ENCODE measurements at regions not wholly inside any gene's neighbourhood (a gene's known extent, or its start where the extent isn't known, plus 50 kb on each side); places are given as distances from the start of the nearest gene placed in this dataset.

GRCh38 chr12:111121840-111122239 lies 201.5 kb upstream of the MYL2 start:
- H3K9me3 ChIP-seq (ENCODE audit: control extremely low read depth in 1 of 3, control insufficient read depth in 2 of 3, insufficient read depth in 1 of 3, low read length in 2 of 3): no peaks in the 10 kb centered on the region
- peaks cover 0 to 5% (median 0%) of the 10 kb centered on the region in 4 experiments for H3K27me3 ChIP-seq (replicated peaks in 1 of 4; ENCODE audit: control extremely low read depth in 1 of 4, control insufficient read depth in 3 of 4, insufficient read depth in 4 of 4, low read length in 3 of 4)
- intact Hi-C loops (cut with micrococcal nuclease): no loop called here
- Mint-ChIP-seq H3K4me3 (no peak overlapping the region), H3K27ac (no peak overlapping the region), H3K4me1 (no peaks in the 10 kb centered on the region), H3K27me3 (peaks cover 23% of the 10 kb centered on the region), H3K9me3 (ENCODE audit: insufficient read depth) (no peaks in the 10 kb centered on the region)
- H3K4me3 ChIP-seq (ENCODE audit: control extremely low read depth in 1 of 5, extremely low read depth in 1 of 5, insufficient read depth in 1 of 5, low read depth in 2 of 5, low read length in 4 of 5): no peak overlapping the region
- no peaks in the 10 kb centered on the region for H3K79me2 ChIP-seq (ENCODE audit: control insufficient read depth, insufficient read depth, low read length)
- ChIA-PET CTCF (interaction anchor here (0.5 kb wide), 1 partner anchor 145 kb away, joined by 5 read pairs; no protein-coding TSS in a partner anchor), POLR2A (no interaction called here)
- whole genome bisulfite sequencing (ENCODE audit: insufficient coverage): 93% methylated on average over 3 of the region's 6 CpGs
- no peaks in the 10 kb centered on the region for H4K20me1 ChIP-seq (ENCODE audit: control insufficient read depth, insufficient read depth, low read length, poor library complexity, severe bottlenecking)
- DNase-seq: no peak
- no peak overlapping the region for H2AFZ ChIP-seq (ENCODE audit: insufficient read depth, low read depth, low read length, poor library complexity, severe bottlenecking)
- H3K9ac ChIP-seq (ENCODE audit: low read length): no peak overlapping the region
- no peak for ATAC-seq (ENCODE audit: low read depth)
- TF ChIP-seq CTCF (IDR thresholded peaks at IDR 0.05): no peak
- no peak for TF ChIP-seq EZH2 (IDR thresholded peaks at IDR 0.05; ENCODE audit: borderline replicate concordance, insufficient read depth, low read depth, low read length, poor library complexity, severe bottlenecking)
- H3K36me3 ChIP-seq (replicated peaks in 1 of 2; ENCODE audit: control extremely low read depth in 1 of 2, control insufficient read depth in 1 of 2, extremely low read depth in 1 of 2, insufficient read depth in 2 of 2, low read length in 1 of 2): no peaks in the 10 kb centered on the region
- no peak overlapping the region for H3K27ac ChIP-seq (ENCODE audit: low read length in 2 of 2)
- no peaks in the 10 kb centered on the region for H3K4me1 ChIP-seq (ENCODE audit: control insufficient read depth in 2 of 2, insufficient read depth in 2 of 2, low read length in 2 of 2)
- H3K4me2 ChIP-seq (replicated peaks; ENCODE audit: low read depth, low read length, poor library complexity, severe bottlenecking): no peak overlapping the region

GRCh38 chr12:111120578-111120977 lies 200.2 kb upstream of the MYL2 start:
- no peaks in the 10 kb centered on the region for H3K36me3 ChIP-seq (replicated peaks in 1 of 2; ENCODE audit: control extremely low read depth in 1 of 2, control insufficient read depth in 1 of 2, extremely low read depth in 1 of 2, insufficient read depth in 2 of 2, low read length in 1 of 2)
- H3K27ac ChIP-seq (ENCODE audit: low read length in 2 of 2): no peak overlapping the region
- H2AFZ ChIP-seq (ENCODE audit: insufficient read depth, low read depth, low read length, poor library complexity, severe bottlenecking): no peak overlapping the region
- CTCF ChIA-PET: no interaction called here
- TF ChIP-seq EZH2 (IDR thresholded peaks at IDR 0.05; ENCODE audit: borderline replicate concordance, insufficient read depth, low read depth, low read length, poor library complexity, severe bottlenecking) (no peak), CTCF (IDR thresholded peaks at IDR 0.05) (no peak)
- Mint-ChIP-seq H3K9me3 (ENCODE audit: insufficient read depth) (no peaks in the 10 kb centered on the region), H3K27ac (no peak overlapping the region), H3K4me1 (no peaks in the 10 kb centered on the region), H3K4me3 (no peak overlapping the region), H3K27me3 (peaks cover 28% of the 10 kb centered on the region)
- H3K4me2 ChIP-seq (replicated peaks; ENCODE audit: low read depth, low read length, poor library complexity, severe bottlenecking): no peak overlapping the region
- H3K4me3 ChIP-seq (ENCODE audit: control extremely low read depth in 1 of 5, extremely low read depth in 1 of 5, insufficient read depth in 1 of 5, low read depth in 2 of 5, low read length in 4 of 5): no peak overlapping the region
- peaks cover 0 to 5% (median 2%) of the 10 kb centered on the region in 4 experiments for H3K27me3 ChIP-seq (replicated peaks in 1 of 4; ENCODE audit: control extremely low read depth in 1 of 4, control insufficient read depth in 3 of 4, insufficient read depth in 4 of 4, low read length in 3 of 4)
- no peaks in the 10 kb centered on the region for H4K20me1 ChIP-seq (ENCODE audit: control insufficient read depth, insufficient read depth, low read length, poor library complexity, severe bottlenecking)
- no peak overlapping the region for H3K9ac ChIP-seq (ENCODE audit: low read length)
- H3K79me2 ChIP-seq (ENCODE audit: control insufficient read depth, insufficient read depth, low read length): no peaks in the 10 kb centered on the region
- POLR2A ChIA-PET: no interaction called here
- WGBS (ENCODE audit: insufficient coverage): no CpG with 5 or more reads among the region's 5 CpGs
- intact Hi-C loops (cut with micrococcal nuclease): no loop called here
- no peaks in the 10 kb centered on the region for H3K4me1 ChIP-seq (ENCODE audit: control insufficient read depth in 2 of 2, insufficient read depth in 2 of 2, low read length in 2 of 2)
- H3K9me3 ChIP-seq (ENCODE audit: control extremely low read depth in 1 of 3, control insufficient read depth in 2 of 3, insufficient read depth in 1 of 3, low read length in 2 of 3): no peaks in the 10 kb centered on the region
- ATAC-seq (ENCODE audit: low read depth) (no peak), DNase-seq (no peak)
